ENCODE measurements at regions not wholly inside any gene's neighbourhood (a gene's known extent, or its start where the extent isn't known, plus 50 kb on each side); places are given as distances from the start of the nearest gene placed in this dataset.
"Not testable (repeated sequence)": the region's sequence is repeated elsewhere in the genome, so short reads cannot be mapped to it uniquely, and the experiment has no call there.

- DNase-seq, result no peak
Measured at GRCh38 chr9:29044959-29045358, 1471.7 kb upstream of the C9orf72 start.

- DNase-seq, result no peak
Measured at GRCh38 chr9:29060041-29060440, 1486.8 kb upstream of the C9orf72 start.

DNA sequence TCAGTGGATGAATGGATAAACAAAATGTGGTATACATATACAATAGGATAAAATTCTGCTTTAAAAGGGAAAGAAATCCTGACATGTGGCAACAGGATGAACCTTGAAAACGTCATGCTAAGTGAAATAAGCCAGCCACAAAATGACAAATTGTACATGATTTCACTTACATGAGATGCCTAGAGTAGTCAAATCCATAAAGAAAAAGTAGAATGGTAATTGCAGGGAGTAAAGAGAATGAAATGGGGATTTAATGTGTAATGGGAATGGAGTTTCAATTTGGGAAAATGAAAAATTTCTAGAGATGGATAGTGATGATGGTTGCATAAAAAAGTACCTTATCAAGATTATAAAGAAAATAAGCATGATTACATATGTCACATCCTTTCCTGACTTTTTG is 1489.2 kb upstream of the C9orf72 start:
- no peak for DNase-seq

GRCh38 chr9:29063031-29063430 is 1489.8 kb upstream of the C9orf72 start:
- DNase-seq, result no peak

- DNase-seq, result no peak
Measured at GRCh38 chr9:29066141-29066640, 1492.9 kb upstream of the C9orf72 start.

GRCh38 chr9:29068461-29068860 is 1495.2 kb upstream of the C9orf72 start:
- no peak for DNase-seq

- no peak for DNase-seq
Measured at GRCh38 chr9:29069376-29069775, 1496.1 kb upstream of the C9orf72 start.

DNA sequence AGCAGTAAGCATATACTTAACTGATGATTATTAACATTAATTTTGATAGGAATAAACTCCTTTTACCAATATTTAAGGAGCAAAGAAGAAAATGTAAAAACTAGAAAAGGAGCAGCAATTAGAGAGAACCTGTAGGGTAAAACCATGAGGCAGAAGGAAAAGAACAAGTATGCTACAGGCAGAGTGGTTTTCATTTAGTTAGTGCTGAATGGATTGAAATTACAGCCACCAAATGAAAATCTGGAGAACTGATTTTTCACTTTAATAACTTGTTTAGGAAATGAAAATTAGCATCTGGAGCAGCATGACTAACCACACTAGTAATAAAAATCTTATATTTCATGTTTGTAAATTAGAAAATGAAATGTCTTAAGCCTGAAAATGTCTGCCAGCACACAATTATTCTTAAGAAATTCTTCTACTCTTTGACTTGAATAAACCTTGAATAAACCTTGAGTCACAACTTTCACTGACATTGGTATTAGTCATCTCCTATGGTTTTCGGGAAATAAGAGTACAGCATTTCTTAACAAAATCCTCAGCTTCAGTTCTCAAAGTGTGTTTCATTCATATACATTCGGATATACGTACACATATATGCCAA is 1504.9 kb upstream of the C9orf72 start:
- no peak for DNase-seq

GRCh38 chr9:29100762-29101161 is 1527.5 kb upstream of the C9orf72 start:
- no peak for DNase-seq

DNA sequence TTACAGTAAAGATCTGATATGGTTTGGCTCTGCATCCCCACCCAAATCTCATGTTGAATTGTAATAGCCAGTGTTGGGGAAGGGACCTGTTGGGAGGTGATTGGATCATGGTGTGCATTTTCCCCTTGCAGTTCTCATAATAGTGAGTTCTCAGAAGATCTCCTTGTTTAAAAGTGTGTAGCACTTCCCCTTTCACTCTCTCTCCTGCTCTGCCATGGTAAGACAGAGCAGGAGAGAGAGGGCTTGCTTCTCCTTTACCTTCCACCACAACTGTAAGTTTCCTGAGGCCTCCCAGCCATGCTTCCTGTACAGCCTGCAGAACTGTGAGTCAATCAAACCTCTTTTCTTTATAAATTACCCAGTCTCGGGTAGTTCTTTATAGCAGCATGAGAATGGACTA is 1530.9 kb upstream of the C9orf72 start:
- DNase-seq, result not testable (repeated sequence)

DNA sequence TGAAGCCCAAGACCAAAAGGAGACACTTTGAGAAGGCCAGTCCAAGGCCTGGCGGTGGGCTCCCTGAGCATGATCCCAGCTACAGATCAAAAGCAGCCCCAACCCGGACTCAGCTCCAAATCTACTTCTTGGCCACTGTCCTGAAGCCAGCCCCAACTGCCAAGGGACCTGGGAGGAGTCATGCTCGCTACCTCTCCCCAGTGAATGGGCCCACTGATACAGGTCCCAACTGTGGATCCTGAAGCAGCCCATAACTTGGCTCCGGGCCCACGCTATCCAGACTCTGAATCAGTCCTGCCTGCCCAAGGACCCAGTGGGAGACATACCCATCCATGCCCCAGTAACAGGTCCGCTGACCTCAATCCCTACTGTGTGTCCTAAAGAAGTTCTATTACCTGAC is 1545.3 kb upstream of the C9orf72 start:
- no peak for DNase-seq

DNA sequence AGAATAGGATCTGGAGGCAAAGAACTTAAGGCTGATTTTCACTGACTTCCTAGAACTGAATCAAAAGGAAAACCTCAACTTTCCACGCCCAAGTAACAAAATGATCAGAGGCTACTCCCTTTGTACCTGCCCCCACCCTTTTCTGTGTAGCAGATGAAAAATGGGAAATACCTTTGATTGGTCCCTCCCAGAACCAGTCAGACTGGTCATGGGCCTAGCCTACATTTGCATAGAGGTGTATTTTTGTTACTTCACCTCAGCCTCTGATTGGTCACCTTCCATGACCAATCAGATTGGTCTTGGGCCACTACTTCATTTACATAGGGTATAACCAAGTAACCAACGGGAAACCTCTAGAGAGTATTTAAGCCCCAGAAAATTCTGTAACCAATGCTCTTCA is 1553.5 kb upstream of the C9orf72 start:
- no peak for DNase-seq

DNA sequence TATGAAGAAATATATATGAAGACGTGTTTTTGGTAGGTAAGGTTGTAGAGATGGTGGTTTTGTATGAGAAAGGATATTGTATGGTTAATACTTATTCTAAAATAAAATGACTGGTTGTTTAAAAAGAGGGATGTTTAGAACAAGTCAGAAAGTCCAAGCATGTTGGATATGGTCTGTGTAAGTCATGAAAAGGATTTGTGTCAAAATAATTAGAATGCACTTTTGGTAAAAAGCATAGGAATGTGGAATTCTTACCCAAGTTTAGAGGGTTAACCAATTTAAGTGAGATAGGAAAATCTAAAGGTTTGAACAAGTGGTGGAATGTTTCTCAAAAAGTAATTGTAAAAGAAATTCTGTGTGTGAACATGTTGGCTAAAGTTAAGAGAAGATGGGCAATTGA is 1556.5 kb upstream of the C9orf72 start:
- DNase-seq, result no peak

DNA sequence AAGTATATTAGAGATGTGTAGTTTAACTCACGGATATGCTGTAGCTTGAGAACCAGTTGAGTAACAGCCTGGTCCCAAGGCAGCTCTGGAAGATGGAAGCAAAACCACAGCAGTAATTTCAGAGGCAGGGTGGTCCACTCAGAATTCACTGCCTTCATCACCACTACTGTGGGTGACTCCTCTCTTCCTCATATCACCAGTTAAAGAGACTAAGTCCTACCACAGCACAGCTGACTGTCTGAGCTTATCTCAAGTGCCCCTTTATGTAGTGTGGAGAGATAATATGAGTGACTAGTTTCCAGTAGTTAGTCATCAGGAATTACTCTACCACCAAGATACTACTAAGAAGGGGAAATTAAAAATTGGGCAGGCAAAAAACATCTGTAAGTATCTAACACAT is 1571.2 kb upstream of the C9orf72 start:
- DNase-seq, result no peak

DNA sequence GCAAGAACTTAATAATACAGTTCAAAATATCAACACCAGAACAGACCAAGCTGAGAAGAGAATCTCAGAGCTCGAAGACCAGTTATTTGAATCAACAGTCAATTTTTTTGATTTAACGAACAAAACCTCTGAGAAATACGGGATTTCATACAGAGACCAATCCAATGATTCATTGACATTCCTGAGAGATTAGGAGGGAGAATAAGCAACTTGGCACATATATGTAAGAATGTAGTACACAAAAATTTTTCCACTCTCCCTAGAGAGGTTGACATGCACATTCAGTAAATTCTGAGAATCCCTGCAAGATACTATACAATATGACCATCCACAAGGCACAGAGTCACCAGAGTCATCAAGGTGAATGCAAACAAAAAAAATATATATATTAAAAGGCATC is 1577.3 kb upstream of the C9orf72 start:
- DNase-seq, result no peak

DNA sequence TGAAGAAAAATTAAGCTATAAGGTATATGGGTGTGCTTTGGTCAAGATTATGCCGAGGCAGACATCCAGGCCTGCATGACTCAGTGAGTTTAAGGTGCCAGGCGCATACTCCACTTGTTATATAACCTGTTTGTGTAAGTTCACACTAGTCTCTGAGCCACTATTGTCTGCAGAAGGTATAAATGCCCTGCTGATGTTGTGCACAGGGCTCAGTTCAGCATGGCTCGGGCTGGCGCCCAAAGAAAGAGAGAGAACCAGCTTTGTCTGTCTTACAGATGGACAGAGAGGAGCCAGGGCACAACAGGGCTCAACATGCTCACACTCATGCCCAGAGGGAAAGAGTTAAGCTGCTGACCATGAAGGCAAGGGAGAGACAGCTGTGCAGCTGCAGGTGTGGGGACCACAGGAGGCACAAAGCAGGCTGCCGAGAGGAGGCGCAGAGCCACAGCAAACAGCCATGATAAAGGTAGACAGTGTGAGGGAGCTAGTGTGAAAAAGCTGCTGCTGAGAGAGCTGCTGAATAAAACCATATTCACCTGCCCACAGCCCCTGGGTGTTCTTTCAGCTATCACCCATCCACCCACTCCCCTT is 1587.6 kb upstream of the C9orf72 start:
- DNase-seq, result no peak

GRCh38 chr9:29174136-29174535 is 1600.9 kb upstream of the C9orf72 start:
- no peak for DNase-seq

DNA sequence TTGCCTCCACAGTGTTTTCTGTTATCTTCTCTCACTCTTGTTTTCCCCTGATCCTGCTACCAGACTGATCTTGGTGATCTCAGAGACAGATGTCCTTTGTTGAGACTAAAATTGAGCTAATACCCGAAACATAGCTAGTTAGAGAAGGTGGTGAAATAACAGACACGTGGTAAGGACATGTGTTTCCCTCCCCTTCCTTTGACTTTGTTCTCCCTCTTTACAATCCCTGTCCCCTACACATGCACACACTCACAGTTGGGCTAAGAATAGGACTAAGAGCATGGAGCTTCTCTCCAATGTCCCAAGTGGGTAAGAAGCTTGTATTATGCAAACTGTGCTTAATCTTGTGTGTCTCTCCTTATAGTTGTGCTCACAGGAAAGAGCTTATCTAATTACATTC is 1603.0 kb upstream of the C9orf72 start:
- DNase-seq, result no peak

GRCh38 chr9:29176786-29177185 is 1603.5 kb upstream of the C9orf72 start:
- DNase-seq, result no peak

- DNase-seq, result no peak
Measured at GRCh38 chr9:29183971-29184370, 1610.7 kb upstream of the C9orf72 start.

- not testable (repeated sequence) for DNase-seq
Measured at GRCh38 chr9:29188771-29189170, 1615.5 kb upstream of the C9orf72 start.

- not testable (repeated sequence) for DNase-seq
Measured at GRCh38 chr9:29189221-29189620, 1615.9 kb upstream of the C9orf72 start.

GRCh38 chr9:29198861-29199260 is 1625.6 kb upstream of the C9orf72 start:
- DNase-seq, result no peak

- no peak for DNase-seq
Measured at GRCh38 chr9:29199975-29200374, 1626.7 kb upstream of the C9orf72 start.

DNA sequence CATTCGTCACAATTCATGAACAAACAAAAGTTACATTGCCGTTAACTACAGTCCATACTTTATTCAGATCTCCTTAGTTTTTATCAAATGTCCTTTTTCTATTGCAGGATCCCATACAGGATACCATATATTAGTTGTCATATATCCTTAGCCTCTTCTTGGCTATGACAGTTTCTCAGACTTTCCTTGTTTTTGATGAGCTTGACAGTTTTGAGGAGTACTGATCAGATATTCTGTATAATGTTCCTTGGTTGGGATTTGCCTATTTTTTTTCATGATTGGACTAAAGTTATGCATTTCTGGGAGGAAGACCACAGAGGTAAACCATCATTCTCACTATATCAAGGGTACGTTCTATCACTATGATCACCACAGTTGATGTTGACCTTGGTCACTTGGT is 1627.4 kb upstream of the C9orf72 start:
- no peak for DNase-seq

Measured in GOT3 (cell line).